GM18858 (cell line): ENCODE measurements at regions not wholly inside any gene's neighbourhood (a gene's known extent, or its start where the extent isn't known, plus 50 kb on each side); places are given as distances from the start of the nearest gene placed in this dataset.
"Not testable (repeated sequence)": the region's sequence is repeated elsewhere in the genome, so short reads cannot be mapped to it uniquely, and the experiment has no call there.

Source experiments
- ATAC-seq: cut with Tn5 transposase; IDR thresholded peaks from one replicate; pipeline ENCODE4 v1.9.1; 2021; ENCODE audit not compliant: unreplicated experiment

- ATAC-seq: no peak
Measured at GRCh38 chr10:106089855-106090254, 1074.7 kb downstream of the SORCS1 start.

DNA sequence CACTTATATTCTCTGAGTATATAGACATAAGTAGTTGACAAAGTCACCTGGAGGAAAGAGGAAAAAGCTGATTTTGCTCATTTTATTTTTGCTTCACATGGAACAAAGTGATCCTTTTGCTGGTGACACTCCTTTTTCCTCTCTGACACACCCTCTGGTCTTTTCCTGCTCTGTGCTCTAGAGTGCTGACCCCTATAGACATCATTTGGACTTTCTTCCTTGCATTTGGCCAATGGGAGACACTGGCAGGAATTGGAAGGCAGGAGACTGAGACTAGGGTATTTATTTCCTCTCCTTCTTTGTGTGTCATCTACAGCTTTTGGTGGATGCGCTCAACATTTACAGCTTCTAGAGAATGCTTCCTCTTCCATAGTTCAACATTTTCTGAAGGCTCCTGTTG lies 1078.1 kb downstream of the SORCS1 start:
- no peak for ATAC-seq

DNA sequence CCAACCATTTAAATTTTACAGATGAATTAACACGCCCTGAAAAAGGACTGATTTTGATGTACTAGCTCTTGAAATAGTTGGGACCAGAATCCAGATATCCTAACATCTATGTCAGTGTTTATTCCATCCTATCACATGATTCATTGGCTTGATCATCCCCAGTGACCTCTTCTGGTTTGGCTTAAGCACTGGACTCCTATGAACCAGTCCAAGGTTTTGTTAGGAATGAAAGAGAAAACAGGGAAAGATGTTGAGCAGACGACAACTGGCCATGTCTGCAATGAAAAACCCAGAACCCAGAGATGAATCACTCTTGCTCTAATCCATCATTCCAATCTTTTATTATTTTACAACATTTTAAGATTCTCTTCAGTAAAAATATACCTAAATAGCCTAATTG lies 1080.9 kb downstream of the SORCS1 start:
- no peak for ATAC-seq

DNA sequence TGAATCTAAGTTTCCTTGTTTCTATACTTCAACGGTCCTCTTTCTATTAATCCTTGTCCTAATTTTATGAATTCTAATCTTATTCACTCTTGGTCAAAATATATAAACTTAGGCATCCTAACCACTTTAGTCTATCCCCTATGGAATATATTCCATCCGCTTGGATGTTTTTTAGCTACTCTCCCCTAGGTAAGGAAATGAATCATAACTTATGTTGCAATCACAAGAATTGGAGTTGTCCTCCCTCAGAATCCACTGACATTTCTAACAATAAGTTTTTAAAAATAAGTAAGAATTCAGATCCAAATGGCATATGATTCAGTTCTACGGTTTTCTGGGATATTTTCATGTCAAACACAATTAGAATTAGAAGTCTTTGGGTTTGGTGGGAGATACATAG lies 1081.6 kb downstream of the SORCS1 start:
- no peak for ATAC-seq

- no peak for ATAC-seq
Measured at GRCh38 chr10:106078895-106079576, 1085.5 kb downstream of the SORCS1 start.

DNA sequence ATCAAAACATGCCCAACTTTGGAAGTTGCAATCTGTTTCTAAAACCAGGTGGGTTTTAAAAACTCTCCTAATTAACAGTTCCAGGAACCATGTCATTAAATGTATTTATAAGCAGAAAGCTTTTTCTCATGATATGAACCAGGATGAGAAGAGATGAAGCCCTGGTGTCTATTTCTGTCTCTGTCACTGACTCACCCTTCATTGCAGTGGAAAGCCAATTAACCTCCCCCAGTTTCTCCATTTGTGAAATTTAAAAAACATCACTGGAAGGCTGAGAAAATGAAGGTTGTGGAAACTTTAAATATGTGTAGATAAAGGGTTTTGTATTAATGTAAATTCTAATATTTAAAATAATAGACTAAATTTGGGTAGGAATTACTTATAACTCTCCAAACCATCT lies 1088.0 kb downstream of the SORCS1 start:
- ATAC-seq: no peak

GRCh38 chr10:106053061-106053460 lies 1111.4 kb downstream of the SORCS1 start:
- no peak for ATAC-seq

DNA sequence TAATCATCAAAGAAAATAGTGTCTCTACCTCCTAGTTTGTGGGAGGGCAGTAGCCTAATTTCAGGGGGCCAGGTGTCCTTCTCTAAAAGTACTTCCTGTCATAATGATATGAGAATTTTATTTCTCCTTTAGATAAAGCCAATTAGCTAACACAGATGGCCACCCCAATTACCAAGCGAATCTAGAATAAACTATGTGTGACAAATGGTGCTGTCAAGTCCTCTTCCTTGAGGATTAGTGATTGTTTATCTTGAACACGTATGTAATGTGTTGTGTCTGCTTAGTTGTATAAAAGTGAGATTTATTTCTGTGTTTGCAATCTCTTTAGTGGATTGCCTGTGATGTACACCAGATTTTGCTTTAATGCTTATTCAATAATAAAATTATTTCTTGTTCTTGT lies 1120.0 kb downstream of the SORCS1 start:
- no peak for ATAC-seq

GRCh38 chr10:106043863-106044262 lies 1120.6 kb downstream of the SORCS1 start:
- no peak for ATAC-seq

GRCh38 chr10:106038246-106038645 lies 1126.3 kb downstream of the SORCS1 start:
- ATAC-seq: no peak

- ATAC-seq: no peak
Measured at GRCh38 chr10:106033065-106033464, 1131.4 kb downstream of the SORCS1 start.

- ATAC-seq: no peak
Measured at GRCh38 chr10:106032450-106033002, 1132.0 kb downstream of the SORCS1 start.

DNA sequence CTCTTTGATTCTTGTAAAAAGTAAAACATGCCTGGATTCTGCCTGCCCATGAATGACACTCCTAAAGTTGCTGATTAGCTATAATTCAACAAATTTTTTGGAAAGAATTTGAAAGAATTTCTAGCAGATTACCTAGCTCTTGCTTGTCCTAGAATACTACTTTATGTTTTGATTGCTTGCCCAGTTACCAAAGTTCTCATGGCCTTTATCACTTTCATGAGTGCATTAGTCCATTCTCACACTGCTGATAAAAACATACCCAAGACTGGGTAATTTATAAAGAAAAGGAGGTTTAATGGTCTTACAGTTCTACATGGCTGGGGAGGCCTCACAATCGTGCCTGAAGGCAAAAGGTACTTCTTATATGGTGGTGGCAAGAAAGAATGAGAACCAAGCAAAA lies 1137.3 kb downstream of the SORCS1 start:
- ATAC-seq: no peak

GRCh38 chr10:106025208-106025811 lies 1139.2 kb downstream of the SORCS1 start:
- no peak for ATAC-seq

DNA sequence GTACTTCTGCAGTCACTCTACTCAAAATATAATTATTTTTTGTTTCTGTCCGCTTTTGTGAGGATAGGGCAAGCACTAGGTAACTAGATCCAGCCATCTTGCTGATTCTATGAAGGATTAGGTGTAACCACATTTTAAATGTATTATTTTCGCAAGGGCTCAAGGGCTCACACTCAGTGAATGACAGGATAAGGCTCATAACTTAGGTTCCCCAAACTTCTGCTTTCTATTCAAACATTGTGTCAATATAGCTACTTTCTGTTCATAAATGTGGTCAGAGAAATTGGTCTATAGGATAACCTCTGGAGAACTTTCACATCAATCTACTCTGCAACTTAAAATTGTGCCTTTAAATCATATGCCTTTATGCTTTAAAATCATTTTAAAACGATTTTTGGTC lies 1141.2 kb downstream of the SORCS1 start:
- no peak for ATAC-seq

- ATAC-seq: not testable (repeated sequence)
Measured at GRCh38 chr10:106019559-106019958, 1144.9 kb downstream of the SORCS1 start.

DNA sequence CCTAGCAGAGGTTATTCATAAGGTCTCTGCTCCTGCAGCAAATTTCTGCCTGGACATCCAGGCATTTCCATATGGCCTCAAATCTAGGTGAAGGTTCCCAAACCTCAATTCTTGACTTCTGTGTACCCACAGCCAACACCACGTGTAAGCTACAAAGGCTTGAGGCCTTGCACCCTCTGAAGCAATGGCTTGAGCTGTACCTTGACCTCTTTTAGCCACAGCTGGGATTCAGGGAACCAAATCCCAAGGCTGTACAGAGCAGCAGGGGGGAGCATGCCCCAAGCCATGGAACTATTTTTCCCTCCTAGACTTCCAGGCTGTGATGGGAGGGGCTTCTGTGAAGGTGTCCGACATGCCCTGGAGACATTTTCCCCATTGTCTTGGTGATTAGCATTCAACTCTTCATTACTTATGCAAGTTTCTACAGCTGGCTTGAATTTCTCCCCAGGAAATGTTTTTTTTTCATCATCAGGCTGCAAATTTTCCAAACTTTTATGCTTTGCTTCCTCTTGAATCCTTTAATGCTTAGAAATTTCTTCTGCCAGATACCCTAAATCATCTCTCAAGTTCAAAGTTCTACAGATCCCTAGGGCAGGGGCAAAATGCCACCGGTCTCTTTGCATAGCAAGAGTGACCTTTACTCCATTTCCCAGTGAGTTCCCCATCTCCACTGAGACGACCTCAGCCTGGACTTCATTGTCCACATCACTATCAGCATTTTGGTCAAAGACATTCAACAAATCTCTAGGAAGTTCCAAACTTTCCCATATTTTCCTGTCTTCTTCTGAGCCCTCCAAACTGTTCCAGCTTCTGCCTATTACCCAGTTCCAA lies 1148.9 kb downstream of the SORCS1 start:
- not testable (repeated sequence) for ATAC-seq

DNA sequence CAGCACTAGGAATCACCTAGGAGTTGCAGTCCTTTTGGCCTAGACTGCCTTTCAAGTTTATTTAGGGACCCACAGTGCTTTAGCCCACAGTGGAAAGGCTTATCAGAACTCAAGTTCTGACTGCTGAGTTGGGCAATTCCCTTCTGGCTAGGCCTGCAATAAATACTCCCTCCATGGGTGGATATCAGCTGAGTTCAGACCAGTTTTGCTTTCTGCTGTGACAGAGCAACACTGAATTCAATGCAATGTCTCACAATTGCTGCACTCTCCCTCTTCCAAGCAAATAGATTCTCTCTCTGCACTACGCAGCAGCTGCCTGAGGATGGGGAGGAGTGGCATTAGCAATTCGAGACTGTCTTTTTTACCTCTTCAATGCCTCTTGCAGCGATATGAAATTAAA lies 1153.3 kb downstream of the SORCS1 start:
- ATAC-seq: no peak

- ATAC-seq: no peak
Measured at GRCh38 chr10:106000721-106001120, 1163.8 kb downstream of the SORCS1 start.

DNA sequence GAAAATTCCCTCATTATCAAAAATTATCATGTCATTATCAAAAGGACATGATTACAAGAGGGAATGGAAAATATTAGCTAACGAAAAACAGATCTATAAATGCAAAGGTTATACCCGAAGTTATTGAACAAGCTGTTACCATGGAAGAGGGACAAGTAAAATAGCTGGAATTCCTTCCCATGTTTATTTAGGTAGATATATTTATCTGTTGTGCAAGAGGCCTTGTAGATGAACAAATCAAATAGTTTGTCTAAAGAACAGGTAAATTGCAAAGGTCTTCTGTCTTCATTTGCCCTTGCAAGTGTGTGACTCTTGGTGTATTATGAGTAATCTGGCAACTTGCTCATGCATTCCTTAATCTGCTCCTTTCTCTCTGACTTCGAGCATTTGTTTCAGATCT lies 1170.9 kb downstream of the SORCS1 start:
- no peak for ATAC-seq

DNA sequence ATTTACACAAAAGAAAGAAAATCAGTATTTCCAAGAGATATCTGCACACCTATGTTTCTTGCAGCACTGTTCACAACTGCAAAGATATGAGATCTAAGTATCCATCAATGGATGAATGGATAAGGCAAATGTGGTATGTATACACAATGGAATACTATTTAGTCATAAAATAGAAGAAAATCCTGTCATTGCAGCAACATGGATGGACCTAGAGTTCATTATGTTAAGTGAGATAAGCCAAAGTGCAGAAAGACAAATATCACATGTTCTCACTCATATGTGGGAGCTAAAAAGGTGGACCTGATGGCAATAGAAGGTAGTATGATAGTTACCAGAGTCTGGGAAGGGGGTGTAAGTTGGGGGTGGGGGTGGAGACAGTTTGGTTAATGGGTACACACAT lies 1171.6 kb downstream of the SORCS1 start:
- ATAC-seq: no peak

- ATAC-seq: no peak
Measured at GRCh38 chr10:105990529-105990928, 1174.0 kb downstream of the SORCS1 start.
